ENCODE measurements at regions not wholly inside any gene's neighbourhood (a gene's known extent, or its start where the extent isn't known, plus 50 kb on each side); places are given as distances from the start of the nearest gene placed in this dataset.

- DNase-seq (ENCODE audit: low read depth): no peak
These were observed 141.3 kb upstream of the NALF2 start for GRCh38 chrX:69362856-69363255.

- no peak for DNase-seq (ENCODE audit: low read depth)
These were observed 141.8 kb upstream of the NALF2 start for GRCh38 chrX:69362354-69362753.

- DNase-seq (ENCODE audit: low read depth): no peak
These were observed 142.7 kb upstream of the NALF2 start for GRCh38 chrX:69361311-69361845.

GRCh38 chrX:69357317-69357716 is 146.8 kb upstream of the NALF2 start:
- DNase-seq (ENCODE audit: low read depth): no peak

- no peak for DNase-seq (ENCODE audit: low read depth)
These were observed 159.6 kb upstream of the PJA1 start for GRCh38 chrX:69324851-69325250.

GRCh38 chrX:69323786-69324720 is 158.8 kb upstream of the PJA1 start:
- no peak for DNase-seq (ENCODE audit: low read depth)

- no peak for DNase-seq (ENCODE audit: low read depth)
These were observed 156.5 kb upstream of the PJA1 start for GRCh38 chrX:69321789-69322188.

- no peak for DNase-seq (ENCODE audit: low read depth)
These were observed 155.9 kb upstream of the PJA1 start for GRCh38 chrX:69321006-69321655.

- DNase-seq (ENCODE audit: low read depth): no peak
These were observed 154.9 kb upstream of the PJA1 start for GRCh38 chrX:69320116-69320515.

GRCh38 chrX:69319376-69319775 is 154.1 kb upstream of the PJA1 start:
- DNase-seq (ENCODE audit: low read depth): no peak

GRCh38 chrX:69318651-69319340 is 153.5 kb upstream of the PJA1 start:
- no peak for DNase-seq (ENCODE audit: low read depth)

GRCh38 chrX:69317721-69318120 is 152.5 kb upstream of the PJA1 start:
- DNase-seq (ENCODE audit: low read depth): no peak

GRCh38 chrX:69314436-69315348 is 149.4 kb upstream of the PJA1 start:
- DNase-seq (ENCODE audit: low read depth): no peak

- no peak for DNase-seq (ENCODE audit: low read depth)
These were observed 148.5 kb upstream of the PJA1 start for GRCh38 chrX:69313617-69314290.

GRCh38 chrX:69311936-69312670 is 146.8 kb upstream of the PJA1 start:
- no peak for DNase-seq (ENCODE audit: low read depth)

- no peak for DNase-seq (ENCODE audit: low read depth)
These were observed 144.0 kb upstream of the PJA1 start for GRCh38 chrX:69309074-69309792.

- DNase-seq (ENCODE audit: low read depth): no peak
These were observed 142.5 kb upstream of the PJA1 start for GRCh38 chrX:69307756-69308155.

- DNase-seq (ENCODE audit: low read depth): no peak
These were observed 141.8 kb upstream of the PJA1 start for GRCh38 chrX:69307029-69307428.

GRCh38 chrX:69306063-69306404 is 140.8 kb upstream of the PJA1 start:
- no peak for DNase-seq (ENCODE audit: low read depth)
